ENCODE measurements at regions not wholly inside any gene's neighbourhood (a gene's known extent, or its start where the extent isn't known, plus 50 kb on each side); places are given as distances from the start of the nearest gene placed in this dataset.

GRCh38 chr2:17012297-17012696, 346.7 kb upstream of the CYRIA start:
- TF ChIP-seq CTCF (IDR thresholded peaks at IDR 0.05; ENCODE audit: low read depth, low read length) (no peak), EZH2phosphoT487 (IDR thresholded peaks at IDR 0.05; ENCODE audit: low read depth) (no peak)
